HG03139 (cell line): ENCODE measurements at regions not wholly inside any gene's neighbourhood (a gene's known extent, or its start where the extent isn't known, plus 50 kb on each side); places are given as distances from the start of the nearest gene placed in this dataset.
"Not testable (repeated sequence)": the region's sequence is repeated elsewhere in the genome, so short reads cannot be mapped to it uniquely, and the experiment has no call there.

Experiments
- ATAC-seq: cut with Tn5 transposase; IDR thresholded peaks from one replicate; pipeline ENCODE4 v1.9.1; 2021; ENCODE audit not compliant: unreplicated experiment

- no peak for ATAC-seq
Measured at GRCh38 chr5:87661784-87662566, 249.2 kb upstream of the CCNH start.

GRCh38 chr5:87653242-87653641, 240.5 kb upstream of the CCNH start:
- no peak for ATAC-seq

GRCh38 chr5:87650284-87650683, 237.6 kb upstream of the CCNH start:
- no peak for ATAC-seq

- ATAC-seq, result no peak
Measured at GRCh38 chr5:87649455-87649854, 236.7 kb upstream of the CCNH start.

- ATAC-seq, result no peak
Measured at GRCh38 chr5:87645224-87645623, 232.5 kb upstream of the CCNH start.

- no peak for ATAC-seq
Measured at GRCh38 chr5:87640902-87641301, 228.2 kb upstream of the CCNH start.

GRCh38 chr5:87627363-87627762, 214.6 kb upstream of the CCNH start:
- no peak for ATAC-seq

- no peak for ATAC-seq
Measured at GRCh38 chr5:87608385-87608784, 195.7 kb upstream of the CCNH start.

- ATAC-seq, result no peak
Measured at GRCh38 chr5:87605663-87606062, 192.9 kb upstream of the CCNH start.

GRCh38 chr5:87599778-87600177, 187.0 kb upstream of the CCNH start:
- no peak for ATAC-seq

- no peak for ATAC-seq
Measured at GRCh38 chr5:87598460-87598859, 185.7 kb upstream of the CCNH start.

GRCh38 chr5:87594566-87594965, 181.8 kb upstream of the CCNH start:
- no peak for ATAC-seq

- ATAC-seq, result no peak
Measured at GRCh38 chr5:87589587-87589986, 176.9 kb upstream of the CCNH start.

GRCh38 chr5:87588316-87588715, 175.6 kb upstream of the CCNH start:
- ATAC-seq, result no peak

GRCh38 chr5:87583704-87584103, 171.0 kb upstream of the CCNH start:
- not testable (repeated sequence) for ATAC-seq

GRCh38 chr5:87582149-87582548, 169.4 kb upstream of the CCNH start:
- no peak for ATAC-seq

- ATAC-seq, result no peak
Measured at GRCh38 chr5:87581661-87582060, 168.9 kb upstream of the CCNH start.

- ATAC-seq, result no peak
Measured at GRCh38 chr5:87579678-87580077, 166.9 kb upstream of the CCNH start.

- no peak for ATAC-seq
Measured at GRCh38 chr5:87576867-87577266, 164.1 kb upstream of the CCNH start.

- not testable (repeated sequence) for ATAC-seq
Measured at GRCh38 chr5:87576306-87576705, 163.6 kb upstream of the CCNH start.

- ATAC-seq, result no peak
Measured at GRCh38 chr5:87574106-87574505, 161.4 kb upstream of the CCNH start.

GRCh38 chr5:87572611-87573010, 159.9 kb upstream of the CCNH start:
- no peak for ATAC-seq

- no peak for ATAC-seq
Measured at GRCh38 chr5:87572090-87572489, 159.4 kb upstream of the CCNH start.
